CD14-positive monocyte (primary cell): ENCODE measurements at regions not wholly inside any gene's neighbourhood (a gene's known extent, or its start where the extent isn't known, plus 50 kb on each side); places are given as distances from the start of the nearest gene placed in this dataset.

Source experiments
- DNase-seq, 3 donors: peaks; one replicate each; pipeline ENCODE4 v3.0.0-alpha.2; 2011 to 2022
- H2AFZ ChIP-seq: 2 replicates; pipeline ENCODE4 v1.6.0; 2012; ENCODE audit warnings: mild to moderate bottlenecking, low read depth, low read length, inconsistent platforms; ENCODE audit not compliant: insufficient read depth, poor library complexity, severe bottlenecking
- H3K27ac ChIP-seq, 2 donors: 1 replicate in 1 of 2; 2 replicates in 1 of 2; pipeline ENCODE4 v1.5.1; 2012 to 2013; ENCODE audit warnings: low read length in 2 of 2, control low read depth in 1 of 2, inconsistent platforms in 1 of 2, low read depth in 1 of 2, mild to moderate bottlenecking in 1 of 2
- H3K27me3 ChIP-seq, 2 donors: one replicate each; pipeline versions ENCODE4 v1.6.0 to v1.6.1; 2011 to 2013; ENCODE audit warnings: low read length in 2 of 2; ENCODE audit not compliant: control insufficient read depth in 2 of 2, insufficient read depth in 2 of 2
- H3K36me3 ChIP-seq, 2 donors: replicated peaks in 1 of 2; 1 replicate in 1 of 2; 2 replicates in 1 of 2; pipeline versions ENCODE4 v1.5.1 to v1.6.1; 2012 to 2013; ENCODE audit warnings: low read length in 2 of 2, control low read depth in 1 of 2, inconsistent platforms in 1 of 2, mild to moderate bottlenecking in 1 of 2; ENCODE audit not compliant: insufficient read depth in 2 of 2, control insufficient read depth in 1 of 2
- H3K4me1 ChIP-seq, 2 donors: 1 replicate in 1 of 2; 2 replicates in 1 of 2; pipeline versions ENCODE4 v1.5.1 to v1.6.1; 2012 to 2013; ENCODE audit warnings: low read length in 2 of 2, control low read depth in 1 of 2, inconsistent platforms in 1 of 2, mild to moderate bottlenecking in 1 of 2, moderate library complexity in 1 of 2; ENCODE audit not compliant: insufficient read depth in 2 of 2, control insufficient read depth in 1 of 2
- H3K4me2 ChIP-seq: replicated peaks from 2 replicates; pipeline ENCODE3; 2012; ENCODE audit warnings: low read length, moderate library complexity, mild to moderate bottlenecking; ENCODE audit not compliant: poor library complexity, severe bottlenecking; ENCODE audit errors: extremely low read depth
- H3K4me3 ChIP-seq, 3 experiments: fragments of 200-600 bp in 1 of 3; sonication (generic) in 1 of 3; replicated peaks in 1 of 3; 1 replicate in 2 of 3; 2 replicates in 1 of 3; pipeline ENCODE4 v1.5.1; 2011 to 2013; ENCODE audit warnings: low read length in 3 of 3, mild to moderate bottlenecking in 3 of 3, control low read depth in 2 of 3, low read depth in 2 of 3, inconsistent platforms in 1 of 3, moderate library complexity in 1 of 3
- H3K79me2 ChIP-seq: 2 replicates; pipeline ENCODE4 v1.6.0; 2012; ENCODE audit warnings: mild to moderate bottlenecking, control low read depth, inconsistent platforms, low read length, moderate library complexity; ENCODE audit not compliant: insufficient read depth
- H3K9ac ChIP-seq: 2 replicates; pipeline ENCODE4 v1.6.0; 2017; ENCODE audit warnings: low read length, mild to moderate bottlenecking; ENCODE audit not compliant: insufficient read depth, poor library complexity, severe bottlenecking
- H3K9me3 ChIP-seq, 2 donors: replicated peaks in 1 of 2; 1 replicate in 1 of 2; 2 replicates in 1 of 2; pipeline versions ENCODE4 v1.5.1 to v1.6.1; 2012 to 2013; ENCODE audit warnings: low read length in 2 of 2, control low read depth in 1 of 2; ENCODE audit not compliant: control insufficient read depth in 1 of 2, insufficient read depth in 1 of 2
- H4K20me1 ChIP-seq: 2 replicates; pipeline ENCODE4 v1.6.0; 2012; ENCODE audit warnings: mild to moderate bottlenecking, low read length, control low read depth, moderate library complexity; ENCODE audit not compliant: insufficient read depth
- H3K27ac Mint-ChIP-seq, 7 donors: one replicate each; pipeline ENCODE4 v1.8.0; 2020; ENCODE audit warnings: mild to moderate bottlenecking in 7 of 7, mixed read lengths in 7 of 7, moderate library complexity in 6 of 7, inconsistent platforms in 2 of 7
- H3K27me3 Mint-ChIP-seq, 3 donors: one replicate each; pipeline ENCODE4 v1.8.0; 2021 to 2022; ENCODE audit warnings: low read depth in 3 of 3, mild to moderate bottlenecking in 3 of 3, mixed read lengths in 3 of 3, moderate library complexity in 3 of 3, inconsistent platforms in 1 of 3
- H3K36me3 Mint-ChIP-seq, 2 donors: one replicate each; pipeline ENCODE4 v1.8.0; 2020; ENCODE audit warnings: mixed read lengths in 2 of 2, inconsistent platforms in 1 of 2, mild to moderate bottlenecking in 1 of 2
- H3K4me1 Mint-ChIP-seq: one replicate; pipeline ENCODE4 v1.8.0; 2020; ENCODE audit warnings: mild to moderate bottlenecking, mixed read lengths
- H3K4me3 Mint-ChIP-seq, 2 donors: one replicate each; pipeline ENCODE4 v1.8.0; 2020; ENCODE audit warnings: mild to moderate bottlenecking in 2 of 2, mixed read lengths in 2 of 2, moderate library complexity in 1 of 2
- H3K9me3 Mint-ChIP-seq, 7 donors: one replicate each; pipeline ENCODE4 v1.8.0; 2020 to 2022; ENCODE audit warnings: mixed read lengths in 7 of 7, mild to moderate bottlenecking in 6 of 7, moderate library complexity in 6 of 7, inconsistent platforms in 2 of 7
- WGBS: methylation state at CpG from one replicate; pipeline ENCODE4 v1.1.5; 2013; ENCODE audit warnings: missing lambda C conversion rate; ENCODE audit not compliant: insufficient coverage; 5-methylcytosine and 5-hydroxymethylcytosine counted together
- intact Hi-C, 2 donors: fragments of 100-400 bp; cut with micrococcal nuclease; formaldehyde crosslinking; loops; one replicate each; pipeline versions ENCODE4 v1.15.0 to v1.15.1; 2023
- TF ChIP-seq, protein P1 (sequence below): fragments of 200-600 bp; IDR thresholded peaks from one replicate; pipeline ENCODE4 v1.8.0; 2022; ENCODE audit warnings: antibody characterized with exemption, mild to moderate bottlenecking

DNA sequence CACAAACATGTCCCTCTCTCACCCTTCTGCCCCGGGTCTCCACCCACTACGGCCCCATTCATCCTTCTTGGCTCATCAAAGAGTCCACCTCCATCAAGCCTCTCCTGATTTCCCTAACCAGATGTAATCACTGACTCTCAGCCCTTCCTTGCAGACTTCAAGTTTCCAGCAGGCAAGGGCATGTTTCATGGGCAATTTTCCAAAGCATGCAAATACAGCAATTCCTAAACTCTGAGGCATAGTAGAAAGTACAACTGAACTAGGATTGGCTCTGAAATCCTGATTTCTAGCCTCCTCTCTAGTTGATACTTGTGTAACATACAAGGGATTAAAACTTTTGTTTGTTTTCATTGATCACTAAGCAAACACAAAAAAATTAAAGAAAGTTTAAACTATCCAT lies 109.1 kb upstream of the GADD45A start:
- no peak overlapping the region for H3K4me3 Mint-ChIP-seq
- H3K27me3 ChIP-seq: no peaks in the 10 kb centered on the region
- intact Hi-C loops: no loop called here
- H3K4me2 ChIP-seq: no peak overlapping the region
- no peaks in the 10 kb centered on the region for H3K79me2 ChIP-seq
- H3K4me1 ChIP-seq: no peaks in the 10 kb centered on the region
- peaks cover 0 to 3% (median 0%) of the 10 kb centered on the region in 3 donors for H3K27me3 Mint-ChIP-seq
- H3K27ac ChIP-seq: no peak overlapping the region
- H3K9me3 Mint-ChIP-seq: no peaks in the 10 kb centered on the region
- no peaks in the 10 kb centered on the region for H3K36me3 ChIP-seq
- 100% methylated on average over 2 of the region's 2 CpGs for WGBS
- H3K9ac ChIP-seq: no peak overlapping the region
- H2AFZ ChIP-seq: no peak overlapping the region
- no peak overlapping the region for H3K4me3 ChIP-seq
- no peaks in the 10 kb centered on the region for H4K20me1 ChIP-seq
- no peak for DNase-seq
- H3K4me1 Mint-ChIP-seq: no peaks in the 10 kb centered on the region
- H3K9me3 ChIP-seq: no peaks in the 10 kb centered on the region
- H3K27ac Mint-ChIP-seq: no peak overlapping the region
- TF ChIP-seq, protein P1, sequence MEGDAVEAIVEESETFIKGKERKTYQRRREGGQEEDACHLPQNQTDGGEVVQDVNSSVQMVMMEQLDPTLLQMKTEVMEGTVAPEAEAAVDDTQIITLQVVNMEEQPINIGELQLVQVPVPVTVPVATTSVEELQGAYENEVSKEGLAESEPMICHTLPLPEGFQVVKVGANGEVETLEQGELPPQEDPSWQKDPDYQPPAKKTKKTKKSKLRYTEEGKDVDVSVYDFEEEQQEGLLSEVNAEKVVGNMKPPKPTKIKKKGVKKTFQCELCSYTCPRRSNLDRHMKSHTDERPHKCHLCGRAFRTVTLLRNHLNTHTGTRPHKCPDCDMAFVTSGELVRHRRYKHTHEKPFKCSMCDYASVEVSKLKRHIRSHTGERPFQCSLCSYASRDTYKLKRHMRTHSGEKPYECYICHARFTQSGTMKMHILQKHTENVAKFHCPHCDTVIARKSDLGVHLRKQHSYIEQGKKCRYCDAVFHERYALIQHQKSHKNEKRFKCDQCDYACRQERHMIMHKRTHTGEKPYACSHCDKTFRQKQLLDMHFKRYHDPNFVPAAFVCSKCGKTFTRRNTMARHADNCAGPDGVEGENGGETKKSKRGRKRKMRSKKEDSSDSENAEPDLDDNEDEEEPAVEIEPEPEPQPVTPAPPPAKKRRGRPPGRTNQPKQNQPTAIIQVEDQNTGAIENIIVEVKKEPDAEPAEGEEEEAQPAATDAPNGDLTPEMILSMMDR: no peak
- no peaks in the 10 kb centered on the region for H3K36me3 Mint-ChIP-seq

DNA sequence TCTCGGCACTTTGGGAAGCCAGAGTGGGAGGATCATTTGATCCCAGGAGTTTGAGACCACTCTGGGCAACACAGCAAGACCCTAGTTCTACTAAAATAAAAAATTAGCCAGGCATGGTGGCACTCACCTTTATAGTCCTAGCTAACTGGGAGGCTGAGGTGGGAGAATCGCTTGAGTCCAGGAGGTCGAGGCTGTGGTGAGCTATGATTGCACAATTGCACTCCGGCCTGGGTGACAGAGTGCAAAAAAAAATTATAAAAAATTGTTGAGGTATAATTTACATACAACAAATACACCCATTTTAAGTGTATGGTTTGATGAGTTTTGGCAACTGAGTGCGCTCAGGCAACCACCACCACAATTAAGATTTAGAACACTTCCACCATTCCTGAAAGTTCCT lies 108.5 kb upstream of the GADD45A start:
- H4K20me1 ChIP-seq: no peaks in the 10 kb centered on the region
- no peak overlapping the region for H2AFZ ChIP-seq
- Mint-ChIP-seq H3K36me3 (no peaks in the 10 kb centered on the region), H3K27ac (no peak overlapping the region), H3K4me3 (no peak overlapping the region), H3K27me3 (no peaks in the 10 kb centered on the region), H3K9me3 (no peaks in the 10 kb centered on the region), H3K4me1 (no peaks in the 10 kb centered on the region)
- no peak overlapping the region for H3K9ac ChIP-seq
- H3K36me3 ChIP-seq: no peaks in the 10 kb centered on the region
- H3K27ac ChIP-seq: no peak overlapping the region
- no CpG with 5 or more reads among the region's 5 CpGs for WGBS
- H3K9me3 ChIP-seq: no peaks in the 10 kb centered on the region
- no peak overlapping the region for H3K4me2 ChIP-seq
- no peaks in the 10 kb centered on the region for H3K27me3 ChIP-seq
- H3K79me2 ChIP-seq: no peaks in the 10 kb centered on the region
- DNase-seq: no peak
- intact Hi-C loops: no loop called here
- TF ChIP-seq, protein P1: no peak
- no peak overlapping the region for H3K4me3 ChIP-seq
- H3K4me1 ChIP-seq: no peaks in the 10 kb centered on the region
